Cardiac fibroblast (primary cell): ENCODE measurements at regions not wholly inside any gene's neighbourhood (a gene's known extent, or its start where the extent isn't known, plus 50 kb on each side); places are given as distances from the start of the nearest gene placed in this dataset.
A peak's percentile ranks its signal among the peaks of the same experiment; 100 is the strongest.

ENCODE experiments used
- DNase-seq, 2 donors: peaks; one replicate each; pipeline versions ENCODE4 v3.0.0 to v3.0.0-alpha.2; 2010; ENCODE audit warnings: low read depth in 2 of 2
- H3K4me3 ChIP-seq, 2 donors: replicated peaks in 1 of 2; 1 replicate in 1 of 2; 2 replicates in 1 of 2; pipeline ENCODE4 v1.5.1; 2011; ENCODE audit warnings: low read depth in 2 of 2, low read length in 2 of 2, mild to moderate bottlenecking in 2 of 2, moderate library complexity in 1 of 2
- CTCF ChIP-seq: IDR thresholded peaks from one replicate; pipeline ENCODE4 v1.5.1; 2011; ENCODE audit warnings: low read depth, mild to moderate bottlenecking, low read length, inconsistent platforms

DNA sequence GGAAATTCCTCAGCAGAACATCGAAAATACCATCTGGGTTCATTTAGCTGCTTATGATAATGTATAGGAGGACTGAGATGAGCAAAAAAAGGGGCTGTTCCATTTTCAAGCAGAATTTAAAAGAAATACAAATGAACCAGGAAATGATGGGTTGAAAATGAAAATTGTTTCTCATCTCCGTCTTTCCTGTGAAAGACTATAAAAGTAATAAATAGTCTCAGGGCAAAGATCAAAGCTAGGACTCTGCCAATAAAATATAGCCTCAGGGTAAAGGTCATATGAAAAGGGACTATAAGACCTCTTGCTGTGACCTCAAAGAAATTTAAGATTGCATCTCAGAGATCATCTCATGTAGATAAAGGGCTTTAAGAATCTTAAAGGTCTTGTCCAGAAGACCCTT is 478.0 kb downstream of the BTG1 start:
- no peak for TF ChIP-seq CTCF
- H3K4me3 ChIP-seq = no peak overlapping the region
- DNase-seq = no peak

- DNase-seq = no peak
- no peak overlapping the region for H3K4me3 ChIP-seq
- TF ChIP-seq CTCF = no peak
These were observed 481.1 kb upstream of the DCN start for GRCh38 chr12:91663744-91664143.

DNA sequence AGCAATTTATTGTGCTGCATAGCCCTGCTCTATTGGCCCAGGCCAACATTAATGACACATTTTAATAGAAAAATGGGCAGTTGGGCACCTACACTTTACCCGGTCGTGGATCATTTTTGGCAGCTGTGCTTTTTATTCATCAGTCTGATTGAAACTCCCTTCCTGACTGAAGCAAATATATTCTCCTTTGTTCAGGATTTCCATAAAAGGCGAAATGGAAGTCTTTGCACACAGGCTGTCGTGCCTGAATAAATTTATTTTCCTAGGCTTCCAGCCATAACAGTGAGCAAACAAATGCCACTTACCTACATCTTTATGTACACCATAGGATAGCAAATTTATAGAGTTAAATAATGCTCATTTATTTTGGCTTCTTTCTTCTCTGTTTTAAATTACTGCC is 480.7 kb upstream of the DCN start:
- no peak overlapping the region for H3K4me3 ChIP-seq
- DNase-seq = no peak
- TF ChIP-seq CTCF = no peak

DNA sequence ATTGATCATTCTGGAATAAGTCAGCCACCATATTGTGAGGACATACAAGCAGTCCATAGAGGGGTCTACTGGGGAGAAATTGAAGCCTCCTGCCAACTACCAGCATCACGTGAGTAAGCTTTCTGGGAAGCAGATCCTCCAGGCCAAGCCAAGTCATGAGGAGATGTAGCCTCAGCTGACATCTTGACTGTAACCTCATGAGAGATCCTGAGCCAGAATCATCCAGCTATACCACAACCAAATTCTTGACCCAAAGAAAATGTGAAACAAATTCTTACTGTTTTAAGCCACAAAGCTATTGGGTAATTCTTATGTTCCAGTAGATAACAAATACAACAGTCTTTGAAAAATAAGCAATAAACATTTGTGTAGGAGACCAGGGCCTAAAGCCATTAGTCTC is 479.4 kb upstream of the DCN start:
- TF ChIP-seq CTCF = no peak
- H3K4me3 ChIP-seq = no peak overlapping the region
- peak; percentile 11 to 46 for DNase-seq

DNA sequence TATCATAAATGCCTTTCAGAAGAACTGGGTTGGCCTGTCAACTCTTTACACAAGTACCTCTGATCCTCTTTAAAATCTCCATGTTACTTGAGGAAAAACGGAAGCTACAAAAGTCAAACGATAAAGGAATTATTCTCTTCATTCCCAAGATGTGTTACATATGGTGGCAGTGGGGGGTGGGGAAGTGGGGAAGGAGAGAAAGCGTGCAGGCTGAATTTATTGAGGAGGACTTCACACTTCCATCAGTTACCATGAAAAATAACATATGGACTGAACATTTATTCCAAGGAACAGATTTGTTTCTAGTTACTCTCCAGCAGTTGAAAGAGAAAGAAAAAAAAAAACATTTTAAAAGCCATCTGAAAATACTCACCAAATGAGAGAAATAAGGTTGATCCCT is 474.4 kb upstream of the DCN start:
- no peak overlapping the region for H3K4me3 ChIP-seq
- DNase-seq = no peak
- no peak for TF ChIP-seq CTCF

DNA sequence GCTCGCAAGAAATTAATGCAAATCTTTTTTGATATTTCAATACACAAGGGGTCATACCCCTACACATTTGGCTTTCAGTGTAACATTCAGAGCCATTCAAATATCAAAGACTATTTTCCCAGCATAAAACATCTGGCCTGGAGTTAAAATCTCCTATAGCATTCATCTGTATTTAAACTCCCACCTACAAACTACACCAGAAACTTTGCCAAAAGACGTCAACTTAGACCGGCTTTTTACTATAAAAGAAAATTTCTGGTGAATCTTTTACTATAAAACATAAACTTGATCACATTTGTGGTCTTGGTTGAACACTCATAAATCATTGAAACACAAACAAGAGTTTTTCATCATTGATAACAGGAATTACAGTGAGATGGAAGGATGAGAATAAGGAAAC is 473.3 kb upstream of the DCN start:
- no peak for TF ChIP-seq CTCF
- no peak overlapping the region for H3K4me3 ChIP-seq
- no peak for DNase-seq

GRCh38 chr12:91654087-91654486 is 471.5 kb upstream of the DCN start:
- no peak for TF ChIP-seq CTCF

More at GRCh38 chr12:91654087-91654486, 471.5 kb upstream of the DCN start:
- no peak for DNase-seq
- H3K4me3 ChIP-seq = no peak overlapping the region
